Right hindlimb (tissue), 1 donor: ENCODE measurements at regions not wholly inside any gene's neighbourhood (a gene's known extent, or its start where the extent isn't known, plus 50 kb on each side); places are given as distances from the start of the nearest gene placed in this dataset.

Experiments
- DNase-seq: peaks from one replicate; pipeline ENCODE4 v3.0.0-alpha.2; 2018

DNA sequence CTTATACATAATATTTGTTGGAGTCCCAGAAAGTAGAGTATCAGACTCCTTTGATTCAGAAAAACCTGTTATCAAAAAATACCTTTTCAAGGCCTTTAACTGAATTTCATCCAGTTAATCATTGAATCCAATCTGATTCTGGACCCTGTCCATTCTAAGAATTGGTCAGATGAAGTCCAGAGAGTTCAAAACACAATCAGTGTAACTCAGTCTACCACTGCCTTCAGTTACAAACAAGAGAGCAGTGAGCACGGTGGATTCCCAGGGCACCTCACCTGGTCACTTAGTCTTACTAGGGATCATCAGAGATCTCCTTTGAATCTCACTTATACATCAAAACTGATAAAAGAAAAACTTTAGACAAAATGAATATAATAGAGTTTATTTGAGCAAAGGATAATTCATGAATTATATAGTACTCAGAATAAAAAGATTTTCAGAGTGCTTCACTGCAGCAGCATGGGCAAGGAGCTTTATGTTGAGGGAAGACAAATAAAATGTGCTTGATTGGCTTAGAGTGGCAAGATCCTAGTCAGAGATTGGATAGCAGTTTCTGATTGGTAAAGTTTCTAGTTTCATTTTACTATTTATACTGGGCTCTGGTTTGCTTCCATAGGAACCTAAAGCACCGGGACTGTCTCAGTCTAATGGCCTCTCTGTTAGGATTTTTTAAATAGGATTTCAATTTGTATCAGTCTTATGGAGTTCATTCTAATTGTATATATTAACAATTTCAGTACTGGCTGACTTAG is 474.9 kb upstream of the GOLIM4 start:
- DNase-seq = no peak

DNA sequence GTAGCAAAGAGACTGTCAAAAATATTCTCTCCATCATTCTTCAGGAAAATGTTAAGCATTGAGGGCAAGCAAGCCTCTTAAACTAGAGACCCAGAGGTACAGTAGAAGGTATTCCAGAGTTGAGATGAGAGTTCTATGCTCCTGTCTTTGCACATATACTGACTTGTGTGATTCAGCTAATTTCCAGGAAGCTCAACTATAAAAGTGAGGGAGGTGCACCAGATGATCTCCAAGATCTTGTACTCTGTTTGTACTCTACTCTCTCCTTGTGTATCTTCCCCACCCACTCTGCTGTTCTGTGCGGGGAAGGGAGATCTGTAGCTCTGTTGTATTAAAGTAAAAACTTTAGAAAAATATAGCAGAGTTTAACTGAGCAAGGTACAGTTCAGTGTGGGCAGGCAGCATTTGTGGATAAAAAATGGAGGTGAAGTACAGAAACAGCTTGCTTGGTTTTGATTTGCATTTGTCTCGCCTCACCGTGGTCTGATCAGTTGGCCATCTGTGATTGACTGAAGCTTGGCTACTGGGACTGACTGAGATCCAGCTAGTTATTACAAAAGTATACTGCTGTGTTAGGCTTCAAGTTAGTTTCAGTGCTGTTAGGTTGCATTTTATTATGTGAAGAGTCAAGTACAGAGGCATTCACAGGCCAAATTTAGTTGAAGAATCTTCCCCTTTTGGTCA is 463.1 kb upstream of the GOLIM4 start:
- DNase-seq = no peak

DNA sequence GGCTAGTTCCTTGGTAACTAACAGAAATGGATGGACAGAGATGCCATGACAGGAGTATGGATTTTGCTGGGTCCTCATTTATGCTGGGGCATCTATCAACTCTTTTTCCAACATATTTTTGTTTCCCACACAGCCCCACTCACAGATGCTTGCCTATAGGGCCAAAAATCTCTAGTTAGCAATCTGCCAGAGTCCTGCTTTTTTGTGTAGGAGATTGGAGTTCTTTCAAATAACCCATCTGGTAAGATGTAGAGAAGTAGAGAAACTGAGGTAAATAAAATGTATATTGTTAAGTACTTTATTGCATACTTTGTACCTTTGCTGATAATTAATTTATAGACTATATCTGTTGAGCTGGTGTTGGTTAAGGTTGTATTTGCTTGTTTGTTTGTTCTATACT is 456.5 kb upstream of the GOLIM4 start:
- DNase-seq = no peak

DNA sequence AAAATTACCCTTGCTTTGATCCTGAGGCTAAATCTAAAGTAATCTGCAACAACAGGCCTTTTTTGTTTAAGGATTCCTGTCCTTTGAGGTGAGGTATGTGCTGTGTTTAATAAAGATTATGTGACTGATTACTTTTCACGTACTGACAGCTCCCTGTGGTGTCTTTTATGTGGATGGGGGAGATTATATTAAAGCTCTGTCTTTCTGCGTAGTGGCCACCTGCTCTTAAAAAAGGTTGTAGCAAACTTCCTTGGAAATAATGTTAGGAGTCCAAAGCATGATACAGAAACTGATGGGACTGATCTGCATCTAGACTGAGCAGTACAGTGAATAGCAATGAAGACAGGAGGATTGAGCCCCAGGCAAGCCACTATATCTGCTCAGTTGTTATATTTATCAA is 453.0 kb upstream of the GOLIM4 start:
- DNase-seq = no peak

DNA sequence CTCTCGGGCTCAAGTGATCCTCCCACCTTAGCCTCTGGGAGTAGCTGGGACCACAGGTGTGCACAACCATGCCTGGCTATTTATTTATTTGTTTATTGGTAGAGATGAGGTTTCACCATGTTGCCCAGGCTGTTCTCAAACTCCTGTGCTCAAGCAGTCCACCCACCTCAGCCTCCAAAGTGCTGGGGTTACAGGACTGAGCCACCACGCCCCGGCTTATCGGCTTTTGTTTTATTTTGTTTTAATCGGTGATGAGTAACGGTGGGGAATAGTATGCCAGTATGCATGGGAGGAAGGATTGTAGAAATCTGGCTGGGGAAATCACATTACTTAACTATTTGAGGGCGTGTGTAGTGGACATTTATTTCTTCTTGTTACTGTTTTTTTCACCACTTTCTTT is 451.0 kb upstream of the GOLIM4 start:
- no peak for DNase-seq

DNA sequence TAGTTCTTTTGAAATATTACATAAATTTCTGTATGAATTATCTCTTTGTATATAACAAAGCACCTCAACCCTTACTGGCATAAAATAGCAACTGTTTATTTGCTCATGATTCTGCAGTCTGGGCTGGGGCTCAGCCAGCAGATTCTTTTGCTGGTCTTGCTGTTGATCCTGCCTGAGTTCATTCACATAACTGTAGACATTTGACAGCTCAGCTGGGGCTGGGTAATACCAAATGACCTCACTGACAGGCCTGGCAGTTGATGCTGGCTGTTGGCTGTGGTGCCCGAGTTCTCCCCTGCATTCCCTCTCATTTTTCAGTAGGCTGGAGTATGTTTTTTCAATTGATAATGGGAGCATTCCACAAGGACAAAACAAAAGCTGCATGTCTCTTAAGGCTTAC is 449.9 kb upstream of the GOLIM4 start:
- DNase-seq = peak; percentile 16

DNA sequence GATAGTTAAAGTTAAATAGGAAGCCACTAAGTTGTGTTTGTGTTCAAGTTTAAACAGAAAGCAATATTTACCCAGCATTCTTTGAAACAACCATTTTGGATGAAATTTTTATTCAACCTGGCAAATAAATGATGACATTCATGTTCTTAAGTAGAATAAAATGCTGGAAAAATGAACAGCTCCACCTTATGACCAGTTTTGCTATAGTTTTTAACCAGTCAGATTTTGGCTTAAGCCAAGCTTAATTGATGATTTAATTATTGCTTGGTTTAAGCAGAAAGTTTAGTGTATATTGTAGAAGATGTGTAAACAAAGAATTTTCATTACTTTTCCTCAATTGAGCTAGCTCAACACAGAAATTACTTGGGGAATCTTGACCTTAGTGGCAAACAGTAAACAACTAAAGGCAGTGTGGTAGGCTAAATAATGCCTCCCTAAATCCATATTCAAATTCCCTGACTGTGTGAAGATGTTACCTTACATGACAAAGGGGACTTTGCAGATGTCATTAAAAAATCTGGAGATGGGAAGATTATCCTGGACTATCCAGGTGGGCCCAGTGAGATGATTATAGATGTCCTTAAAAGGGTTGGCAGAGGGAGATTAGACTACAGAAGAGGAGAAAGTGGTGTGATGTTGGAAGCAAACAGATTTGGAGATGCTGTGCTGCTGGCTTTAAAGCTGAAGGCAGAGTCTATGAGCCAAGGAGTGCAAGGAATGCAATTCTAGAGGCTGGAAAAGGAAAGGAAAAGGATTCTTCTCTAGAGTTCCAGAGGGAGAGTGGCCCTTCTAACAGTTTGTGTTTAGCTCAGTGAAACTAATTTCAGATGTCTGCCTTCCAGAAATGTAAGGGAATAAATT is 448.6 kb upstream of the GOLIM4 start:
- no peak for DNase-seq

DNA sequence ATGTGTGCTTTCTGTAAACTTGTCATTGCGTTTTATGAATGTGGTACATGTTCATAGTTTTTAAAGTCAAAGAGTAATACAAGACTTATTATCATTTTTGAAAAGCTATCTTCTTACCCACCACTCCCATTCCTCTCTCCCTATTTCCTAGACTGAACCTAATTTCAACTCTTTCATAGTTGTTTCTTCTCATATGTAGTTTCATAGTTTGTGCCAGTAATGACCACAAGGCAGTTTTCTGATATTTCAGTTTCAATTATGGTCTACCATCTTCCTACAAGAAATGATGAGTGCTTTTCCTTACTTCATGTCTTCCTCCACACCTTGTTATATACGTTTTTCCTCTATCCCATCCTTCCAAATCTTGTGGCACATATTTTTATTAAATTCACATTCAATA is 445.0 kb upstream of the GOLIM4 start:
- no peak for DNase-seq

DNA sequence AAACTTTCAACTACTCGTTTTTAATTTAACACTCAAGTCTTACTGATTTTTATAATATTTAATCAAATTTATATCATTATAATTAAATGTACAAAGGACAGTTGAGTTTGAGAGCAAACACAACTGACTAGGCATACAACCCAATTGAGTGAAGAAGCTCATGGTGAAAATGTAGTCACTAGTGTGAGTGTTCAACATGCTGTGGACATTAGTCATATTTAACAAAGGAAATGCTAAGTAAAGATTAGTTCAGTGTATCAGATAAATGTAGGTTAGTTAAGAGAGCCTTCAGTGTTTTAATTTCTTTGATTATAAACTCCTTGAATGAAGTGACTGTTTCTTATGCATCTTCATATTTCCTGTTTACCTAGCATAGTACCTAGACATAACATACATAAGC is 444.2 kb upstream of the GOLIM4 start:
- no peak for DNase-seq

DNA sequence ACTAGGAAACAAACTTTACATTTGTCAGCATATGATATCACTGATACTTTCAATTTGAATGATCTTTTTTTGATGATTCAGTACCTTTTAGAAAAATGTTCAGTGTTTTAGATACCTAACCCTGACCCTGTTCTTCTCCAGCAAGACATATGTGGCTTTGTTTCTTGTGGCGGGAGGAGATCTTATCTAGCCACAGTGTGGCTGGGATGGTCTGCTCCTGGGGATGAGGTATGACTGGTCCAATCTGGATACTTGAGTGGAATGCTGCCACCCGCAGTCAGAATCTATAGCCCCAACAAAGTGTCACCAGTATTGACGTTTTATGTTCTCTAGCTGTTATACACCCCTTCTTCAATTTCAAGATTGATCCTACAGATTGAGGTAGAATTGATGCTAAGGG is 439.0 kb upstream of the GOLIM4 start:
- no peak for DNase-seq

DNA sequence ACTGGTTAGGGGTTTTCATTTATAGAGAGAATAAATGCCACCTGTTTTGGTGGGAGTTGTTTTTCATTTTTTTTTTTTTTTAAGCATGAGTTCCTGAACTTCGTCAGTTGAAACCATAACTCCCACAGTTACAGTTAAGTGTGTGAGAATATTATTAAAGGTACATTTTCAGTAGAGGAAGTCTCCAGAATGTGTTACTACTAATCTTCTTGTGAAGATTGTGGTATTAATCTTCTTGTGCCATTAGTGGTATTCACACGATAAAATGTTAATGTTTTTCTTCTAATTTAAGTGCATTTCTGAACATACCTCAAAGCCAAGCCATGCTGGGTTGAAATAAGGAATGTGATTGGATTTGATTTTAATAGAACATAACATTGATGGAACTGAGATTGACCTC is 437.9 kb upstream of the GOLIM4 start:
- no peak for DNase-seq

DNA sequence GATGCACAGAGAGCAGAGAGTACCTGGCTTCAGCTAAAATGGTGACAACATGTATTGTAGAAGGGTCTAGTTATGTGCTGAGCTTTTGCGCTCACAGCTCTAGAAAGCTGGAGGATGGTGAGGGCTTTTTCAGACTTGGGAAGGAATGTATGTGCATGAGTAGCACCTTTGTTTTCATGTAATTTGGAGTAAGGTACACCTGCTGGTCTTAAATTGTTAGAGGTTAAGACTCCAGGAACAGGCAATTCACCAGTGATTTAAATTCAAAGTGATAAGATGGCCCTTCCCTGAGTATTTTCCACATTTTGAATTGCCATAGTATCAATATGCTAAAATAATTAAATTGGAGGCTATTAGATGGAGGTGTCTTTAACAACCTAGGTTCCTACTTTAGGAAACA is 436.4 kb upstream of the GOLIM4 start:
- DNase-seq = no peak

DNA sequence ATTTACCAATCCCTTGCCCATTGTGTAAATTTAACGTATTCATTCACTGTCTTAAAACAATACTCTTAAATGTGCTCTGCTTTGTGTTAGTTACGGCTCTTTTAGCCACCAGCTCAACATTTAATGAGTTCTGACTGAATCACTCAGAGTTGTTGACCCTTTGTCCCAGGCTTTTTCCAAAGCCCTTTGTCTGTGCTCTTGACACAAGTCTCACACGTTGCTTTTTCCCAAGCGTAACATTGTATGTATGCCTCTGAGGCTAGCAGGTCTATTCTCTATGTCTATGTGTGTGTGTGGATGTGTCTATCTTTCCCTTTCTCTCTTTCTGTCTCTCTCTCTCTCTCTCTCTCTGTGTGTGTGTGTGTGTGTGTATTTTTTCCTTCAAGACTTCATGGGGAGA is 435.4 kb upstream of the GOLIM4 start:
- no peak for DNase-seq

DNA sequence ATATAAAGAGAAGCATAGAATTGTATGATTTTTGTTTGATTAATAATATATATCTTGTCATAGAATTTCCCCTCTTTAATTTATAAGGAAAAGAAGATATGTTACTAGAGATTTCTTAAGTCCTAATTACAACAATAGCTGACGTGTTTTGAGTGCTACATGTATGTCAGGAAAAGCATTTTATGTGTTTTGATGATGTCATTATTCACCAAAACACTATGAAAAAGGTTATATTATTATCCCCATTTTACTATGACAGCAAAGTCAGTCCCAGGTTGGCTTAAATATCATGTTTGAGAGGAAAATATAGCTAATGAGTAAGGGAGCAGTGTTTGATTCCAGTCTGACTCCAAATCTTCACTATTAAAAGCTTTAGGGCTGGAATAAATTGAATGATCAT is 428.4 kb upstream of the GOLIM4 start:
- DNase-seq = no peak

DNA sequence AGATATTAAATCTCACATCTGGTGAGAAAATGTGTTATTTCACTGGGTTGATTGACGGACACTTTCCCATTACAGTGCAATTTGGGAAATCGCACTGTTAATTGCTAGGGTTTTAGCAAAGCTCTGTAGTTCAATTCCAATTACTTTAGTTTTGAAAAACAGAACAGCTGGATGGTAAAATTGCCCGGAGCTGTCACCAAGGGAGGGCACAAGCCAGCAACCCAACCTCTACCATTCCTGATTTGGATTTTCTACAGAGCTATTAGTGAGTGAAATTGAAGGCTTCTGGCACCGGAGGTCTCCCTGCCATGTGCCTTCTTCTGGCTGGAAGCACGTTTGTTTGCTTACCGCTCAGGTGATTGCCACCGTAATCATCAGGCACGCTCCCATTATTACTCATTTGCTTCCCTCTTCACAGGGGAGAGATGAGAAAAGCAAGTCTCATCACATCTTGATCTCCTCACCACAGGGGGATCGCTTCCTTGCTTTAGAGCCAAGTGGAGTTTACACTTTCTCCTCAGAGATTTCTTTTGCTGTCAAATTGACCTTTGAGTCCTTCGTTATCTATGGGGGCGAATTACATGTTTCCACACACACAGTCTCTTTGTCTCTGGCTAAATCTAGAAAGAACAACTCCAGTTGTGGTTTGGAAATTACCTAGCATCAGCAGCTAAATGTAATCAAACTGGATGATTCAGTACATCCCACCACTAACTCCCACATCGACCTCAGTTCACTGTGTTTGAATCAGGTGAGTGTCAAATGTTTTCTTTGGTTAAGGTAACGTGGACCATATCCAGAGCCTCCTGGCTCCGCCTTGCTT is 421.7 kb upstream of the GOLIM4 start:
- DNase-seq = no peak

DNA sequence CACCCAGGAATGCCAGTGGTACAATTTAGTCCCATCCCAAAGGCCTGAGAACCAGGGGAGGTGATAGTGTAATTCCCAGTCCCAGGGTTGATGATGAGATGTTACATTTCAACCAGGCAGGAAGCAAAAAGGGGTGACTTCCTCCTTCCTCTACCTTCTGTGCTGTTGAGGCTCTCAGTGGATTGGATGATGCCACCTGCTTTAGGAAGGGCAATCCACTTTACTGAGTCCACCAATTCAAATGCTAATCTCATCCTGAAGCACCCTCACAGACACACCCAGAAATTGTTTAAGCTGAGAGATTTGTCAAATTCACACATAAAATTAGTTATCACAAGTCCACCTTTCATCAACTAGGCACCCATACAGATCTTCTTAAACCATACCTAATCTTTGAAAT is 418.5 kb upstream of the GOLIM4 start:
- DNase-seq = no peak

DNA sequence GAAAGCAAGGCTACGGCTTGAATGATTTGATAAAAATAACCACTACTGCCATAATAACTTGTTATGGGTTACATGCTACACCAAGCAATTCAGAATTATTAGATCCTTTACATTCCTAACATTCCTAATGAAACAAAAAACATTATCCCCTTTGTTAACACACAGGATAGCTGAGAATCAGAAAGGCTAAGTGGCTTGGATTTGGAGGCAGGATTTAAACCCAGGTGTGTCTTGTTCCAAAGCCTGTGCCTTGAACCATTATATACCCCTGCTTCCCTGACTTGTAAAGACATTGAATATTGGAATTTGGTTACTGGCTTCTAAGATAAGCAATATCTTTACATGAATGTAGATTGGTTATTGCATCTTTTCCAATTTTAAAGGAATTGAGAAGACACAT is 417.1 kb upstream of the GOLIM4 start:
- DNase-seq = no peak

DNA sequence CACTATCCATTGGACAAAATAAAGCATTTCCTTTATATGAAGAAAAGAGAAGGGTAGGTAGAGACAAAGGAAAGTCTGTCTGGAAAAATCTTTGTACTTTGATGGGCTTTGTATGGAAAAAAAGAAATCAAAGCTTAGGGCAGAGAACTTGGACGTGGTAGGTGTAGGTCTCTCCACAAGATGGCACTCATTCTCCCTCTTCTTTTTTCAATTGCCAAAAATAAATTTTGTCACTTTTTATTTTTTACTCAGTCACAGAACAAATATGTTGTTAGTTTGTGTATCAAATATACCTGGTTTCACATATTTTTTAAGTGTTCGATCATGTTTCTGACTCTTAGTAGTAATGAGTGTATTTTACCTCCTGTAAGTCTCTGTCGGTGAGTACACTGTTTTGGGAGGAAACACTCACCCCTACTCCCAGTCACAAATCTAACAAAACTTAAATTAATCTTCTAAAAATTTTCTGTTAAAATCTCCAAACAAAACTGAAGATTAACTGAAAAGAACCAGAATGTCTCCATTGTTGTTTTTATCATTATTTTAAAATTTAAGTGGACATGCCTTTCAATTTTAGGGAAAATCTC is 415.8 kb upstream of the GOLIM4 start:
- no peak for DNase-seq

DNA sequence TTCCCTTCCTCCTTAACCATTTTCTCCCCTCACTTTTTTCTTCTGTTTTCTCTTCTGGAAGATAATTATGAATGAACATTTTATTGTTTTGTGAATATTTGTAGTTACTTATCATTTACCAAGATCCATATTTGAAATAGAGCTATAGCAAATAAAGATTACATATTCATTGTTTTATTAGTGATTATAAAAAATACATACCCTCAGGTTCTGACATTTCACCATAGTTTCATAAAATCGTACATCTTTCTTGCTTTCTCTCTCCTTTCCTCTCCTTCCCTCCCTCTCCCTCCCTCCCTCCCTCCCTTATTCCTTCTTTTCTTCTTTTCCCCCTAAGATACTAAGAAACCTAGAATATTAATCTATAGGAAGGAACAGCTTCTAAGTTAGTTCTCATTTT is 410.9 kb upstream of the GOLIM4 start:
- DNase-seq = no peak

DNA sequence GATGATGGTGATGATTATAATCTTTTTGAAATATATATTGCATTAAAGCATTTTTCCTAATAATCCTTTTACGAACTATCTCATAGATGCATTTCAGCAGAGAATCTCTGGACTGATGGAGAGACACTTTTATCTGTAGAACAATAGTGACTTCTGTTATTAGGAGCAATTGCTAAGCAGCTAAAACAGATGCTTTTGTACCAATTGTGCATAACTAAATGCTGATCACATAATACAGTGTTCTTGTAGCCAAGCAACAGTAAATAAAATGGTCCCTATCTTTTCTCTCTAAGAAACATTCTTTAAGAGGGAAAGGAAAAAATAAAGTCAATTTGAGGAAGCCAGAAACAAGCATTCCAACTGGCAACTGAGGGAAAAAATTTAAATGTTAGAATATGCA is 405.8 kb upstream of the GOLIM4 start:
- DNase-seq = no peak

DNA sequence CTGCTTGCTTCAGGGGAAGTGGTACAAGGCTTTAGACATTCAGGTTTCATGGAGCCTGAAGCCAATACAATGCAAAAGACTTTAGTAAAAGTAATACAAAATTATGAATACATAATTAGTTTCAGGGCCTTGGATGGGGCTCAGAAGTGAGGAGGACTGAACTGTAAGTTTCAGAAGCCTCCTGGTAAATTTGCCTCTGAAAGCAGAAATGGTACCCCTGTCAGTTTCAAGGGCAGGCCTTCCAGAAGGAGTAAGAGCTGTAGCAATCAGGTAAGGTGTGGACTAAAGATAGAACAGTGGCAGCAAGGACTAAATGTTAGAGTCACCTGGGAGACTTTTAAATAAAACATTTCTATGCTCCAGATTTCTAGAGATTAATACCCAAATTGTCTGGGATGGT is 402.5 kb upstream of the GOLIM4 start:
- DNase-seq = no peak

DNA sequence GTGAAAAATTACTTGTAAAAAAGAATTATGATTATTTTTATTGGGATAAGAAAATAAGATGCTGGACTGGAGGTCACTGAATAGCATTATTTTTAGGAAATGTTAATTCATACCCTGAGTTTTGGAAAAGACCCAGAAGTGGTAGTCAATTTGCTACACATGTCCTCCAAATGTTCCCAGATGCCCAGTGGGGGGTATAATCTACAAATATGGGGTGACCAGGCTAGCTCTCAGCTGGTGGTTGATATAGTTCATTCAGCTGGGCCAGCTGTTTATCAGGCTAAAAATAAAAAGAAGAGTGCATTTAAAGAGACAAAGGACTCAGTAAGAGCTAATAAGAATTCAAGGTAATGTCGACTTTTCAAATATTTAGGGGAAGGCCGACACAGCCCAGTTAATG is 402.0 kb upstream of the GOLIM4 start:
- DNase-seq = no peak

DNA sequence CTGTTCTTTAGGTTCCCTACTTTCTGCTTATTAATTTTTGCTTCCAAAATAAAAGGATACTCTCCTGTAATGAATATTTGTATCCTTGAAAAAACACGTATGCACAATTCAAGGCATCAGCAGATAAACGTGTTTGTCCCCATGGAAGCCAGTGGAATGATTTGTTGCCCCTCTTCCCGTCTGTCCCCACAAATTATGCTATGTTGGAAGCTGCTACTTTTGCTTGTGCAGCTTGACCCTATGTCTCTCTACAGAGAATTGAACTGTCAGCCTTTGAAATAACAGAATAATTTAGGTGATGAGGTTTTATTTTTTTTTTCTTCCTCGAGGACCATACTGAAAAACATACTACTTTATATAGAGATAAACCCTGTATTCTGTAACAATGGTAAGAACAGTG is 401.5 kb upstream of the GOLIM4 start:
- no peak for DNase-seq
